Osteoblast (primary cell): ENCODE measurements at regions not wholly inside any gene's neighbourhood (a gene's known extent, or its start where the extent isn't known, plus 50 kb on each side); places are given as distances from the start of the nearest gene placed in this dataset.

Experiments
- DNase-seq: peaks from one replicate; pipeline ENCODE4 v3.0.0; 2011; ENCODE audit warnings: low spot score, mixed read lengths; ENCODE audit not compliant: insufficient read length; ENCODE audit errors: missing footprints
- H2AFZ ChIP-seq: 2 replicates; pipeline ENCODE4 v1.6.0; 2011; ENCODE audit warnings: mild to moderate bottlenecking, low read length
- H3K27ac ChIP-seq: 2 replicates; pipeline ENCODE4 v1.5.1; 2011; ENCODE audit warnings: mild to moderate bottlenecking, low read depth, low read length, moderate library complexity
- H3K27me3 ChIP-seq: 2 replicates; pipeline ENCODE4 v1.6.0; 2012; ENCODE audit warnings: mild to moderate bottlenecking, control low read depth, inconsistent platforms, low read length, moderate library complexity; ENCODE audit not compliant: insufficient read depth
- H3K36me3 ChIP-seq: 2 replicates; pipeline ENCODE4 v1.5.1; 2011; ENCODE audit warnings: mild to moderate bottlenecking, low read length, control low read depth, moderate library complexity; ENCODE audit not compliant: insufficient read depth
- H3K4me1 ChIP-seq: 2 replicates; pipeline ENCODE4 v1.5.1; 2011; ENCODE audit warnings: mild to moderate bottlenecking, low read length, control low read depth, moderate library complexity; ENCODE audit not compliant: insufficient read depth
- H3K4me2 ChIP-seq: 2 replicates; pipeline ENCODE4 v1.6.0; 2011; ENCODE audit warnings: mild to moderate bottlenecking, low read length; ENCODE audit not compliant: insufficient read depth
- H3K4me3 ChIP-seq: fragments of 200-600 bp; sonication (generic); 3 replicates; pipeline ENCODE4 v1.5.1; 2012; ENCODE audit warnings: mild to moderate bottlenecking, low read length, inconsistent platforms; ENCODE audit not compliant: insufficient read depth
- H3K79me2 ChIP-seq: 2 replicates; pipeline ENCODE4 v1.6.0; 2012; ENCODE audit warnings: mild to moderate bottlenecking, low read length, control low read depth, inconsistent platforms; ENCODE audit not compliant: insufficient read depth
- H3K9me3 ChIP-seq: 2 replicates; pipeline ENCODE4 v1.5.1; 2011; ENCODE audit warnings: low read depth, low read length, control low read depth
- H4K20me1 ChIP-seq: 2 replicates; pipeline ENCODE4 v1.6.0; 2012; ENCODE audit warnings: mild to moderate bottlenecking, low read length, control low read depth; ENCODE audit not compliant: insufficient read depth
- CTCF ChIP-seq: IDR thresholded peaks from 2 replicates; pipeline ENCODE4 v1.5.1; 2011; ENCODE audit warnings: mild to moderate bottlenecking, low read depth, low read length, moderate library complexity; ENCODE audit errors: extremely low read depth

DNA sequence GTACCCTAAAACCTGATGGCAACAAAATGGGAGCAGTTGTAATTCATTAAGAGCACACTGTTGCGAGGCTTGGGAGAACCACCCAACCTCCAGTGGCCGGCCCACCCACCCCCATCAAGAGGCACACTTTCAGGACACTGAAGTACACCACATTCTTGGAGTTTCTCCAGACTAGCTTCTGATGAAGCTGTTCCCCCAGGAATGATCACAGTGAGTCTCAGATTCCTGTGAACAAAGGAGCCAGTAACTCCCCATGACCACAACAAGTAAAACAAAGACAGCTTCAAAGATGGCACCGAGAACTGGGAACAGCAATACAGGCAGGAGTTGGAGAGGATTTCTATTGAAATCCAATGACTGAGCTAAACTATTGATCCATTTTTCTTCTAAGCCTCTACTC, 126.0 kb downstream of the ST8SIA2 start:
- no peak overlapping the region for H3K4me3 ChIP-seq
- H4K20me1 ChIP-seq, result no peaks in the 10 kb centered on the region
- no peaks in the 10 kb centered on the region for H3K36me3 ChIP-seq
- H3K27ac ChIP-seq, result no peak overlapping the region
- TF ChIP-seq CTCF, result no peak
- no peak overlapping the region for H3K4me2 ChIP-seq
- H3K9me3 ChIP-seq, result no peaks in the 10 kb centered on the region
- no peaks in the 10 kb centered on the region for H3K4me1 ChIP-seq
- H2AFZ ChIP-seq, result no peak overlapping the region
- DNase-seq, result no peak
- no peaks in the 10 kb centered on the region for H3K27me3 ChIP-seq
- no peaks in the 10 kb centered on the region for H3K79me2 ChIP-seq
